DND-41 (cell line): ENCODE measurements at regions not wholly inside any gene's neighbourhood (a gene's known extent, or its start where the extent isn't known, plus 50 kb on each side); places are given as distances from the start of the nearest gene placed in this dataset.

Experiments
- EZH2 ChIP-seq: IDR thresholded peaks from 3 replicates; pipeline ENCODE4 v1.6.1; 2012; ENCODE audit warnings: borderline replicate concordance, low read depth, mild to moderate bottlenecking, moderate library complexity, low read length, inconsistent platforms; ENCODE audit not compliant: severe bottlenecking
- TF ChIP-seq, protein P1 (sequence below): IDR thresholded peaks from 2 replicates; pipeline ENCODE4 v1.5.1; 2012; ENCODE audit warnings: borderline replicate concordance, low read length, moderate library complexity, mild to moderate bottlenecking; ENCODE audit not compliant: poor library complexity, severe bottlenecking; ENCODE audit errors: extremely low read depth

DNA sequence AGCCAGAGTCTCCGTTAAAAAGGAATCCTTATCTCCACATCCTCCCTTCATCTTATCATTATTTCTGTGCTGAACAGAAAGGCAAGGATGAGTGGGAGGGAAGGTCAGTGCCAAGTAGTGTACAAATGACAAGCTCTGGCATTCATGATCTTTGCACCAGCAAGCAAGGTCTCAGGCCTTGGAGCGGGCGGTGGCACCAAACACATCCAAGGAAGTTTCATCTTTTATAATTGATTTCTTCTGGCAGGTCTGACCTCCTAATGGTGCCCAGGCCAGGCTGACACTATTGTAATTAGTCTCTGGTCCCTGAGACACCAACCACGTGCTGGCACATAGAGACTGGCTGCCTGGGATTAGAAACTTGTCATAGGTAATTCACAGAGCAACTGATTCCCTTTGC is 336.6 kb downstream of the EN1 start:
- TF ChIP-seq, protein P1, sequence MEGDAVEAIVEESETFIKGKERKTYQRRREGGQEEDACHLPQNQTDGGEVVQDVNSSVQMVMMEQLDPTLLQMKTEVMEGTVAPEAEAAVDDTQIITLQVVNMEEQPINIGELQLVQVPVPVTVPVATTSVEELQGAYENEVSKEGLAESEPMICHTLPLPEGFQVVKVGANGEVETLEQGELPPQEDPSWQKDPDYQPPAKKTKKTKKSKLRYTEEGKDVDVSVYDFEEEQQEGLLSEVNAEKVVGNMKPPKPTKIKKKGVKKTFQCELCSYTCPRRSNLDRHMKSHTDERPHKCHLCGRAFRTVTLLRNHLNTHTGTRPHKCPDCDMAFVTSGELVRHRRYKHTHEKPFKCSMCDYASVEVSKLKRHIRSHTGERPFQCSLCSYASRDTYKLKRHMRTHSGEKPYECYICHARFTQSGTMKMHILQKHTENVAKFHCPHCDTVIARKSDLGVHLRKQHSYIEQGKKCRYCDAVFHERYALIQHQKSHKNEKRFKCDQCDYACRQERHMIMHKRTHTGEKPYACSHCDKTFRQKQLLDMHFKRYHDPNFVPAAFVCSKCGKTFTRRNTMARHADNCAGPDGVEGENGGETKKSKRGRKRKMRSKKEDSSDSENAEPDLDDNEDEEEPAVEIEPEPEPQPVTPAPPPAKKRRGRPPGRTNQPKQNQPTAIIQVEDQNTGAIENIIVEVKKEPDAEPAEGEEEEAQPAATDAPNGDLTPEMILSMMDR: no peak
- TF ChIP-seq EZH2: no peak
